ENCODE measurements at regions not wholly inside any gene's neighbourhood (a gene's known extent, or its start where the extent isn't known, plus 50 kb on each side); places are given as distances from the start of the nearest gene placed in this dataset.

DNA sequence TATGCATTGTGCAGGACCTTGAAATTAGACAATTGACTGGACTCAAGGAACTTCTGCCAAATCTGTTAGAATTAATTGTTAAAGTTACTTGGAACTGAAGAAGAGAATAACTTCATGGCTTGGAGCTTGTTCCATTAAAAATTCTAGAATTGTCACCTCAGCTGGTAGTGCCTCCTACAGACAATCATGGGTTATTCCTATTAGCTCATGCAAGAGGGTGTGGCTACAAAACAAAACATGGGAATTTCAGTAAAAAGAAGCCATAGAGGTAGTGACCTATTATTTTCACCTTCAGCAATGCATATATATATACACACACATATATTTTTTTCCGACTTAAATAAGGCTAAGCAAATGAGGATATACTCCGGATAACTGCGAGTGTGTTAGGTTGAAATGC, 181.9 kb upstream of the DTNA start:
- TF ChIP-seq, protein P1, sequence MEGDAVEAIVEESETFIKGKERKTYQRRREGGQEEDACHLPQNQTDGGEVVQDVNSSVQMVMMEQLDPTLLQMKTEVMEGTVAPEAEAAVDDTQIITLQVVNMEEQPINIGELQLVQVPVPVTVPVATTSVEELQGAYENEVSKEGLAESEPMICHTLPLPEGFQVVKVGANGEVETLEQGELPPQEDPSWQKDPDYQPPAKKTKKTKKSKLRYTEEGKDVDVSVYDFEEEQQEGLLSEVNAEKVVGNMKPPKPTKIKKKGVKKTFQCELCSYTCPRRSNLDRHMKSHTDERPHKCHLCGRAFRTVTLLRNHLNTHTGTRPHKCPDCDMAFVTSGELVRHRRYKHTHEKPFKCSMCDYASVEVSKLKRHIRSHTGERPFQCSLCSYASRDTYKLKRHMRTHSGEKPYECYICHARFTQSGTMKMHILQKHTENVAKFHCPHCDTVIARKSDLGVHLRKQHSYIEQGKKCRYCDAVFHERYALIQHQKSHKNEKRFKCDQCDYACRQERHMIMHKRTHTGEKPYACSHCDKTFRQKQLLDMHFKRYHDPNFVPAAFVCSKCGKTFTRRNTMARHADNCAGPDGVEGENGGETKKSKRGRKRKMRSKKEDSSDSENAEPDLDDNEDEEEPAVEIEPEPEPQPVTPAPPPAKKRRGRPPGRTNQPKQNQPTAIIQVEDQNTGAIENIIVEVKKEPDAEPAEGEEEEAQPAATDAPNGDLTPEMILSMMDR (conservative IDR thresholded peaks at IDR 0.05; ENCODE audit: low read depth in 2 of 2), result peak in 1 of 2 experiments; percentile 39; a peak in 3 of 4 replicates
- TF ChIP-seq EZH2phosphoT487 (IDR thresholded peaks at IDR 0.05; ENCODE audit: unreplicated experiment), result no peak
- TF ChIP-seq, protein P2, sequence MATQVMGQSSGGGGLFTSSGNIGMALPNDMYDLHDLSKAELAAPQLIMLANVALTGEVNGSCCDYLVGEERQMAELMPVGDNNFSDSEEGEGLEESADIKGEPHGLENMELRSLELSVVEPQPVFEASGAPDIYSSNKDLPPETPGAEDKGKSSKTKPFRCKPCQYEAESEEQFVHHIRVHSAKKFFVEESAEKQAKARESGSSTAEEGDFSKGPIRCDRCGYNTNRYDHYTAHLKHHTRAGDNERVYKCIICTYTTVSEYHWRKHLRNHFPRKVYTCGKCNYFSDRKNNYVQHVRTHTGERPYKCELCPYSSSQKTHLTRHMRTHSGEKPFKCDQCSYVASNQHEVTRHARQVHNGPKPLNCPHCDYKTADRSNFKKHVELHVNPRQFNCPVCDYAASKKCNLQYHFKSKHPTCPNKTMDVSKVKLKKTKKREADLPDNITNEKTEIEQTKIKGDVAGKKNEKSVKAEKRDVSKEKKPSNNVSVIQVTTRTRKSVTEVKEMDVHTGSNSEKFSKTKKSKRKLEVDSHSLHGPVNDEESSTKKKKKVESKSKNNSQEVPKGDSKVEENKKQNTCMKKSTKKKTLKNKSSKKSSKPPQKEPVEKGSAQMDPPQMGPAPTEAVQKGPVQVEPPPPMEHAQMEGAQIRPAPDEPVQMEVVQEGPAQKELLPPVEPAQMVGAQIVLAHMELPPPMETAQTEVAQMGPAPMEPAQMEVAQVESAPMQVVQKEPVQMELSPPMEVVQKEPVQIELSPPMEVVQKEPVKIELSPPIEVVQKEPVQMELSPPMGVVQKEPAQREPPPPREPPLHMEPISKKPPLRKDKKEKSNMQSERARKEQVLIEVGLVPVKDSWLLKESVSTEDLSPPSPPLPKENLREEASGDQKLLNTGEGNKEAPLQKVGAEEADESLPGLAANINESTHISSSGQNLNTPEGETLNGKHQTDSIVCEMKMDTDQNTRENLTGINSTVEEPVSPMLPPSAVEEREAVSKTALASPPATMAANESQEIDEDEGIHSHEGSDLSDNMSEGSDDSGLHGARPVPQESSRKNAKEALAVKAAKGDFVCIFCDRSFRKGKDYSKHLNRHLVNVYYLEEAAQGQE (IDR thresholded peaks at IDR 0.05; ENCODE audit: unreplicated experiment), result no peak
- TF ChIP-seq, protein P3, sequence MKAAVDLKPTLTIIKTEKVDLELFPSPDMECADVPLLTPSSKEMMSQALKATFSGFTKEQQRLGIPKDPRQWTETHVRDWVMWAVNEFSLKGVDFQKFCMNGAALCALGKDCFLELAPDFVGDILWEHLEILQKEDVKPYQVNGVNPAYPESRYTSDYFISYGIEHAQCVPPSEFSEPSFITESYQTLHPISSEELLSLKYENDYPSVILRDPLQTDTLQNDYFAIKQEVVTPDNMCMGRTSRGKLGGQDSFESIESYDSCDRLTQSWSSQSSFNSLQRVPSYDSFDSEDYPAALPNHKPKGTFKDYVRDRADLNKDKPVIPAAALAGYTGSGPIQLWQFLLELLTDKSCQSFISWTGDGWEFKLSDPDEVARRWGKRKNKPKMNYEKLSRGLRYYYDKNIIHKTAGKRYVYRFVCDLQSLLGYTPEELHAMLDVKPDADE (IDR thresholded peaks at IDR 0.05), result no peak

All from GM23338 (cell line).